SW480 (cell line): ENCODE measurements at regions not wholly inside any gene's neighbourhood (a gene's known extent, or its start where the extent isn't known, plus 50 kb on each side); places are given as distances from the start of the nearest gene placed in this dataset.
A peak's percentile ranks its signal among the peaks of the same experiment; 100 is the strongest.

Experiments
- DNase-seq: peaks from one replicate; pipeline ENCODE4 v3.0.0-alpha.2; 2016; ENCODE audit warnings: low spot score

GRCh38 chr5:3654515-3654914, 58.9 kb downstream of the IRX1 start:
- DNase-seq = no peak

- no peak for DNase-seq
These were observed 61.2 kb downstream of the IRX1 start for GRCh38 chr5:3656803-3657202.

GRCh38 chr5:3657364-3658022, 61.9 kb downstream of the IRX1 start:
- no peak for DNase-seq

GRCh38 chr5:3658929-3659328, 63.3 kb downstream of the IRX1 start:
- DNase-seq = no peak

- DNase-seq = peak; percentile 80
These were observed 64.3 kb downstream of the IRX1 start for GRCh38 chr5:3659907-3660306.

- DNase-seq = no peak
These were observed 65.0 kb downstream of the IRX1 start for GRCh38 chr5:3660630-3661029.

GRCh38 chr5:3661755-3662296, 66.2 kb downstream of the IRX1 start:
- no peak for DNase-seq

- DNase-seq = no peak
These were observed 66.7 kb downstream of the IRX1 start for GRCh38 chr5:3662344-3662743.

GRCh38 chr5:3671337-3671736, 75.7 kb downstream of the IRX1 start:
- DNase-seq = peak; percentile 76

GRCh38 chr5:3678801-3679200, 83.2 kb downstream of the IRX1 start:
- no peak for DNase-seq

- no peak for DNase-seq
These were observed 85.2 kb downstream of the IRX1 start for GRCh38 chr5:3680821-3681220.

- no peak for DNase-seq
These were observed 88.5 kb downstream of the IRX1 start for GRCh38 chr5:3684118-3684517.

GRCh38 chr5:3684771-3685354, 89.2 kb downstream of the IRX1 start:
- DNase-seq = no peak

- DNase-seq = peak; percentile 68
These were observed 99.2 kb downstream of the IRX1 start for GRCh38 chr5:3694819-3695218.

GRCh38 chr5:3695818-3696217, 100.2 kb downstream of the IRX1 start:
- no peak for DNase-seq

GRCh38 chr5:3698412-3698811, 102.8 kb downstream of the IRX1 start:
- no peak for DNase-seq

GRCh38 chr5:3701694-3702093, 106.1 kb downstream of the IRX1 start:
- peak; percentile 56 for DNase-seq

GRCh38 chr5:3704661-3705060, 109.0 kb downstream of the IRX1 start:
- DNase-seq = no peak

GRCh38 chr5:3709068-3709716, 113.6 kb downstream of the IRX1 start:
- DNase-seq = no peak

GRCh38 chr5:3709717-3710348, 114.2 kb downstream of the IRX1 start:
- no peak for DNase-seq

- DNase-seq = no peak
These were observed 119.4 kb downstream of the IRX1 start for GRCh38 chr5:3715062-3715461.

GRCh38 chr5:3729631-3730030, 134.0 kb downstream of the IRX1 start:
- no peak for DNase-seq

GRCh38 chr5:3734632-3735031, 139.0 kb downstream of the IRX1 start:
- no peak for DNase-seq
